ENCODE measurements at regions not wholly inside any gene's neighbourhood (a gene's known extent, or its start where the extent isn't known, plus 50 kb on each side); places are given as distances from the start of the nearest gene placed in this dataset.

DNA sequence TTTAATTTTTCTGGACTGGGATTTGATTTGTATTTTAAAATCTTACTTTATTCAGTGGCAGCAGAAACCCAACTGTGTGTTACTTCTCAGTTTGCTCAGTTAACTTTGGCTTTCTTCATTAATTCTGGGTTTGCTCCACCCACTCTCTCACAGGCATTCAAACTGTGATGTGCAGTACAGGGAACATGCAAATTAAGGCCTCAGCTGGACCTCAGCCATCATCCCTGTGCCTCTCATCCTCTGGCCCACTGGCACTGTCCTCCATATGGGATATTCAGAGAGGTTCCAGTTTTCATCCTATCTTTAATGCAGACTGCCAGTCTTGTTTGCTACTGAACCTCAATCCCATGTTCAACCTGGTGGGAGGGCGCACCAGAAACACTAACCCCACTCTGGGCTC lies 743.4 kb upstream of the IGFBP3 start:
- in situ Hi-C loops (cut with MboI; ENCODE audit: low sequenced_read_pairs in 4 of 4) (no loop called here), intact Hi-C loops (cut with DNase I; ENCODE audit: low total_unique reads) (no loop called here)
- no peak overlapping the region for H3K27ac ChIP-seq
- H3K9me3 ChIP-seq, result no peaks in the 10 kb centered on the region
- ATAC-seq (no peak), DNase-seq (no peak)
- H3K27me3 ChIP-seq, result no peaks in the 10 kb centered on the region
- TF ChIP-seq, protein P1, sequence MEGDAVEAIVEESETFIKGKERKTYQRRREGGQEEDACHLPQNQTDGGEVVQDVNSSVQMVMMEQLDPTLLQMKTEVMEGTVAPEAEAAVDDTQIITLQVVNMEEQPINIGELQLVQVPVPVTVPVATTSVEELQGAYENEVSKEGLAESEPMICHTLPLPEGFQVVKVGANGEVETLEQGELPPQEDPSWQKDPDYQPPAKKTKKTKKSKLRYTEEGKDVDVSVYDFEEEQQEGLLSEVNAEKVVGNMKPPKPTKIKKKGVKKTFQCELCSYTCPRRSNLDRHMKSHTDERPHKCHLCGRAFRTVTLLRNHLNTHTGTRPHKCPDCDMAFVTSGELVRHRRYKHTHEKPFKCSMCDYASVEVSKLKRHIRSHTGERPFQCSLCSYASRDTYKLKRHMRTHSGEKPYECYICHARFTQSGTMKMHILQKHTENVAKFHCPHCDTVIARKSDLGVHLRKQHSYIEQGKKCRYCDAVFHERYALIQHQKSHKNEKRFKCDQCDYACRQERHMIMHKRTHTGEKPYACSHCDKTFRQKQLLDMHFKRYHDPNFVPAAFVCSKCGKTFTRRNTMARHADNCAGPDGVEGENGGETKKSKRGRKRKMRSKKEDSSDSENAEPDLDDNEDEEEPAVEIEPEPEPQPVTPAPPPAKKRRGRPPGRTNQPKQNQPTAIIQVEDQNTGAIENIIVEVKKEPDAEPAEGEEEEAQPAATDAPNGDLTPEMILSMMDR (IDR thresholded peaks at IDR 0.05 in 4 of 5, conservative IDR thresholded peaks at IDR 0.05 in 1 of 5), result no peak
- TF ChIP-seq POLR2A (IDR thresholded peaks at IDR 0.05), result no peak
- H3K36me3 ChIP-seq, result no peaks in the 10 kb centered on the region
- H3K4me3 ChIP-seq, result no peak overlapping the region
- no peaks in the 10 kb centered on the region for H3K4me1 ChIP-seq

DNA sequence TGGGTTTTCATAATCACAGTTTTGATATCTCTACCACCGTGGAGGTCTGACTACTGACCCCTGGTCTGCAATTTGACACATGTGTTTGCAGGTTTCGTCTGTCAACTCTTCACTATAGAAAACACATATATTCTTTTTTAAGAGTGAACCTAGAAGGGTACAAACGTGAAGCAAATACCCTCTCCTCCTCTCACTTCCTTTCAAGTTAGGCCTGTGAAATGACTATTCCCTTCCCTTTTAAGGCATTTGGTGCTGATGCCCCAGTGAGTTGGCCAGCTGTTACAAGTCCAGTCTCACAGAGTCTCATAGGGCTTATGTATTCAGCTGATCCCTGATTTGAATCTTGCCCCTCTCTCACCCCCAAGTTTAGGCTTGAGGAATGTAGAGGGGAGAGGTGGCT lies 742.0 kb upstream of the IGFBP3 start:
- no peaks in the 10 kb centered on the region for H3K27me3 ChIP-seq
- H3K36me3 ChIP-seq, result no peaks in the 10 kb centered on the region
- no peaks in the 10 kb centered on the region for H3K4me1 ChIP-seq
- H3K4me3 ChIP-seq, result no peak overlapping the region
- no peak for TF ChIP-seq POLR2A (IDR thresholded peaks at IDR 0.05)
- TF ChIP-seq, protein P1 (IDR thresholded peaks at IDR 0.05 in 4 of 5, conservative IDR thresholded peaks at IDR 0.05 in 1 of 5), result no peak
- no peak for DNase-seq
- H3K27ac ChIP-seq, result no peak overlapping the region
- intact Hi-C loops (cut with DNase I; ENCODE audit: low total_unique reads), result no loop called here
- in situ Hi-C loops (cut with MboI; ENCODE audit: low sequenced_read_pairs in 4 of 4), result no loop called here
- ATAC-seq, result no peak
- H3K9me3 ChIP-seq, result no peaks in the 10 kb centered on the region

DNA sequence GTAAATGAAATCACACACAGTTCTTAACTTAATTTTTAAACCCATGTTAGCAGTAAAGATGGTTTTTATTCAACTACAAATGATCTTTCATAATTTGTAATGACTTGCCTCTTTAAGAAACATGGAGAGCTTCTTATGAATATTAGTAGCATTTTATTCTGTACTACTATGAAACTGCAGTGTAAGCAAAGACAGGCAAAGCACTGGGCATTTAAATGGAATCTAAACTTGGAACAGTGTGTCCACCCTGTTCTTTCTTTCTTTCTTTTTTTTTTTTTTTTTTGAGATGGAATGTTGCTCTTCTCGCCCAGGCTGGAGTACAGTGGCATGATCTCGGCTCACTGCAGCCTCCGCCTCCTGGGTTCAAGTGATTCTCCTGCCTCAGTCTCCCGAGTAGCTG lies 740.4 kb upstream of the IGFBP3 start:
- in situ Hi-C loops (cut with MboI; ENCODE audit: low sequenced_read_pairs in 4 of 4) (no loop called here), intact Hi-C loops (cut with DNase I; ENCODE audit: low total_unique reads) (no loop called here)
- Histone ChIP-seq H3K27ac (no peak overlapping the region), H3K36me3 (no peaks in the 10 kb centered on the region), H3K4me3 (no peak overlapping the region), H3K27me3 (no peaks in the 10 kb centered on the region), H3K9me3 (no peaks in the 10 kb centered on the region), H3K4me1 (no peaks in the 10 kb centered on the region)
- DNase-seq (no peak), ATAC-seq (no peak)
- TF ChIP-seq, protein P1 (IDR thresholded peaks at IDR 0.05 in 4 of 5, conservative IDR thresholded peaks at IDR 0.05 in 1 of 5), result no peak
- no peak for TF ChIP-seq POLR2A (IDR thresholded peaks at IDR 0.05)

DNA sequence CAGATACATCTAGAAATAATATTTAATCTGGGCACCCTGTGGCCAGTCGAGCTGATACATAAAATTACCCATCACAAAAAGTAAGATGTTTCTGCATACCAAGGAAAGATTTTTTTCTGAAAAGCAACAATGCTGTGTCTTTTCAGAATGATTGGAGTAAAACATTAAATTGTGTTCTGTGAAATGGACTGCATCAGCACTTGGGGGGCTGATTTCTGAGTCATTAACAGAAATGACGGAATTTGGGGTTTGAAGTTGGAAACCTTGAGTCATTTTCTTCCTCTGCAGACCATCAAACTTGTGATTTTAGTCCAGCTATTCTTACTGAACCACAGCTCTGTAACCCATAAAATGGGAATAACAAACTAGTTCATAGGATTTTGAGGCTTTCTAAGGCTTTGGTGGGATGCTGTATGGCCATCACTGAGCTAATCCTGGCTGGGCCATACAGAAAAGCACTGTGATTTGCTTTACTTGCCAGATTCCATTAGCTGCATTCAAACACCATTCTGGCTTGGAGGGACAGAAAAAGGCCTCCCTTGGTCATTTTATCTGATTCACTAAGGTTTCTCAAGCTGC lies 739.4 kb upstream of the IGFBP3 start:
- TF ChIP-seq, protein P1 (IDR thresholded peaks at IDR 0.05 in 4 of 5, conservative IDR thresholded peaks at IDR 0.05 in 1 of 5), result no peak
- TF ChIP-seq POLR2A (IDR thresholded peaks at IDR 0.05), result no peak
- H3K4me3 ChIP-seq, result no peak overlapping the region
- DNase-seq (no peak), ATAC-seq (no peak)
- in situ Hi-C loops (cut with MboI; ENCODE audit: low sequenced_read_pairs in 4 of 4), result no loop called here
- no peaks in the 10 kb centered on the region for H3K4me1 ChIP-seq
- no peaks in the 10 kb centered on the region for H3K9me3 ChIP-seq
- H3K27me3 ChIP-seq, result no peaks in the 10 kb centered on the region
- intact Hi-C loops (cut with DNase I; ENCODE audit: low total_unique reads), result no loop called here
- no peak overlapping the region for H3K27ac ChIP-seq
- no peaks in the 10 kb centered on the region for H3K36me3 ChIP-seq

DNA sequence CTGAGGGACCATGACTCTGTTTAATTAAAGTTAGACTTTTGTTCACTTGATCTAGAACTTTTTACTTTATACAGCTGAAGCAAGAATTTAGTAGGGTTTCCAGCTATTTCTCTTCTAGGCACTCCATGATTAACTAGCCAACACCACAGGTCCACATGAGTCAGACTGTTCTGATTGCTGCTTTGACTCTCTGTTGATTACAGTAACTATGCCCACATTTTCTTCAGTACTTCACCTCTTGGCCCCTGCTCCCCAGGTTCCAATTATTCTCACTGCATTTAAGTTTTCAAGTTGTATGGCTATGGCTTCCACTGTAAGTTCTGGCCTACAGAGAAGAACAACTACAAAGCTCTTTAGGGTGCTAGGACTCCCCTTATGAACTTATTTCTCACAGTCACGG lies 737.2 kb upstream of the IGFBP3 start:
- DNase-seq (no peak), ATAC-seq (no peak)
- Histone ChIP-seq H3K9me3 (no peaks in the 10 kb centered on the region), H3K36me3 (no peaks in the 10 kb centered on the region), H3K4me1 (no peaks in the 10 kb centered on the region), H3K27ac (no peak overlapping the region), H3K27me3 (no peaks in the 10 kb centered on the region), H3K4me3 (no peak overlapping the region)
- intact Hi-C loops (cut with DNase I; ENCODE audit: low total_unique reads), result no loop called here
- TF ChIP-seq, protein P1 (IDR thresholded peaks at IDR 0.05 in 4 of 5, conservative IDR thresholded peaks at IDR 0.05 in 1 of 5), result no peak
- no peak for TF ChIP-seq POLR2A (IDR thresholded peaks at IDR 0.05)
- in situ Hi-C loops (cut with MboI; ENCODE audit: low sequenced_read_pairs in 4 of 4), result no loop called here
